ENCODE measurements at regions not wholly inside any gene's neighbourhood (a gene's known extent, or its start where the extent isn't known, plus 50 kb on each side); places are given as distances from the start of the nearest gene placed in this dataset.
"Not testable (repeated sequence)": the region's sequence is repeated elsewhere in the genome, so short reads cannot be mapped to it uniquely, and the experiment has no call there.

DNA sequence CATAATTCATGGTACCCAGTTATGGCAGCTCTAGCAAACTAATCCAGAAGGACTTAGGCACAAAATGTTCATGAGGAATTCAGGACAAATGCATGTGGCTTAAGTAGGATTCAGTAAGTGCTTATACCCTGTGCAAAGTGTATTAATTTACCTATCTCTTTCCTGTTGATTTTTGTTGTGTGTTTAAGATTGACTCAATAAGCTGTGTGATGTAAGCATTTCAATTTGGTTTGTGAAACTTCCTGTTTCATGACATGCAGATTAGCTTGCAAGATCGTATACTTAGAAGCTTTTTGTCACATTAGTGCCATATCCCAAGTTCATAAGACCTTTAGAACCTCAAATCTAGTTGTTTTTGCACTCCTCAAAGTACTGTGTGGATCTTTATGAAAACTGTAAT lies 416.7 kb downstream of the ARL4A start:
- DNase-seq: no peak

DNA sequence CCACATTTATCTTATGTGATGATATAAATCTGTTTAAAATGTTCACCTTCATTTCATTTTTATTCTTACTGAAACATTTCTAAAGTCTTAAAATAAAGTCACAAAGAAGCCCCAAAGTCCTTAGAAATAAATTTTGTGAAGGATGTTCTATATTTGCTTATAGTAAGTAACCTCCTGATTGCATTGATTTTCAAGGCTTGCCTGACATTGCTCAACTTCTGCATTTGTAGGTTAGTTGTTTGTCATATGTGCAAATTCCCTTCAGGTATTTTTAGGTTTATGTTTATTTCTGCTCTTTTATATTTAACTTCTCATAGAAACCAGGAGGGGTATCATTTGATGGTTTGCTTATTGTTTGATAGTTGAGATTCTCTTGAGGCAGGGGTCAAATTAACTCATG lies 417.8 kb downstream of the ARL4A start:
- DNase-seq: no peak

DNA sequence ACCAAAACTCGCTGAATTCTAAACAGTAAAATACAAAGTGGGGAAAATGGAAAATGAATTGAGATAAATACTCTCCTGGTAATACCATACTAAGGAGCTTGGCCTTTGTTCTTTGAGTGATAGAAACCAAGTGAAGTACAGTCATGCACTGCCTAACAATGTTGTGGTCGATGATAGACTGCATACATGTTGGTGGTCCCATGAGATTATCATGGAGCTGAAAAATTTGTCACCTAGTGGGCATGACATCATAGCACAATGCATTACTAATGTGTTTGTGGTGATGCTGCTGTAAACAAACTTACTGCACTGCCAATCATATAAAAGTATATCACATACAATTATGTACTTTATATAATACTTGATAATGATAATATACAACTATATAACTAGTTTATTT lies 419.1 kb downstream of the ARL4A start:
- DNase-seq: no peak

DNA sequence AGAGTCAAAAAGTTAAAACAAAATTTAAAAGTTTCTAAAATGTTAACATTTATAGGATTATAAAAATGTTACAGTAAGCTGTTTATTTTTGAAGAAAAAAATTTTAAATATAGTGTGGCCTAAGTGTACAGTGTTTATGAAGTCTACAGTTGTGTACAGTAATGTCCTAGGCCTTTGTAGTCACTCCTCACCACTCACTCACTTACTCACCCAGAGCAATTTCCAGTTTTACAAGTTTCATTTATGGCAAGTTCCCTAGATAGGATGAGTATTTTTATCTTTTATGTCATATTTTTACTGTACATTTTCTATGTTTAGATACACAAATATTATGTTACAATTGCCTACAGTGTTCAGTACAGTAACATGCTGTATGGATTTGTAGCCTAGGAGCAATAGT lies 419.9 kb downstream of the ARL4A start:
- DNase-seq: no peak

DNA sequence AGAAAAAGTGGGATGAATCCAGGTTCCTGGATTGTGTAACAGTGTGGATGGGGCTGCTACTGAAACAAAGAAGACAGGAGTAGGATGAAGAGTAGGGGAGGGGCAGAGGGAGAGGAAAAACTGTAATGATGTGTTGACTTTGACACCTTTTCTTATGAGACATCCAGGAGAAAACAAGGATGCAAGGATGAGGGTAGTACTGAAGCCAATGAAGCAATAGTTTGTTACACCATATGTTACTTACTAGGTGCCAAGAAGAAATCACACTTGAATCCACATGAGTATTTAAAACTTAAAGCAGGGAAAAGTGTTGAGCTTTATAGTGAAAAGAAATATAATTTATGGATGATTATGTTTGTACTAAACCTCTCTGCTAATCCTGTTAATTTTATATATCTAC lies 420.6 kb downstream of the ARL4A start:
- no peak for DNase-seq

DNA sequence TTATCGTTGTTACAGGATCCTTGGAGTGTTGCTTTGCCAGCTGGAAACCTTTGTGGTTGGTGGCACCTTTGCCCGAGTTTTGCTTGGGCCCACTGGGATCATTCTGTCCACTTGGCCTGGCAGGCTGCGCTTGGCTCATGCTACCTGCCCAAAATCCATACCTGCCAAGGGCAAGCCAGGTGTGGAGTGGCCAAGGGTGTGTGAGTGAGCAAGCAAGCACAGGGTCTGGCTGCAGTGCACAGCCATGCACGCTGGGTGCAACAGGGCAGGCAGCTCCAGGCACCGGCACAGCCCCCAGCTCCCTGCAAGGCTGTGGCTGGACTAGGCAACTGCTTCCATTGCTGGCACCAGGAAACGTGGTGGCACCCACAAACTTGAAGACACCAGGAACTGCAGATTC lies 421.8 kb downstream of the ARL4A start:
- DNase-seq: no peak

DNA sequence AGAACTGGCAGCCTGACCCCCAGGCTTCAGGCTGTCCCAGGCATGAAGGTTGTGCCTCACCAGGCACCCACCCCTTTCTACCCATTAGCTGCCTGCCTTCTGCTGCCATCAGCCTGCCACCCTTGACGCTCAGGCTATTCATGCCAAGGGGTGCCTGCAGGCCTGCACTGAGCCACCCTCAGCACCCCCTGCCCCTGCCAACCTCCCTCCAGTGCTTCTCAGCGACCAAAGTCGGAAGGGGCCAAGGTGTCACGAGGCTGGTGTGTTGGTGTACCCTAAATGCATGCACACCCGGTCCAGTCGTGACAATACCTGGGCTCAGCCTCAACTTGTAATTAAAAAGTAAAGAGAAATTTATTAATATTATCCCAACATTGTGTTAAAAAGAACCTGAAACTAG lies 422.7 kb downstream of the ARL4A start:
- no peak for DNase-seq

DNA sequence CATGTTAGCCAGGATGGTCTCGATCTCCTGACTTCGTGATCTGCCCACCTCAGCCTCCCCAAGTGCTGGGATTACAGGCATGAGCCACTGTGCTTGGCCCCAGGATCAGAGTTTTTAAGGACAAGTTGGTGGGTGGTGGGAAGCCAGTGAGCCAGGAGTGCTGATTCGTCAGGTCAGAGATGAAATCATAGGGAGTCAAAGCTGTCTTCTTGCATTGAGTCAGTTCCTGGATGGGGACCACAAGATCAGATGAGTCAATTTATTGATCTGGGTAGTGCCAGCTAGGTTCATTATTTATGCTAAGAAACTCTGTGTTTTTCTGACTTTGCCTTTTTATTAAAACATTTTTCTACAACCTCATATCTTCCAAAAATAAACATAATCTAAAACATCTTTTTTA lies 423.8 kb downstream of the ARL4A start:
- peak; percentile 6 for DNase-seq

DNA sequence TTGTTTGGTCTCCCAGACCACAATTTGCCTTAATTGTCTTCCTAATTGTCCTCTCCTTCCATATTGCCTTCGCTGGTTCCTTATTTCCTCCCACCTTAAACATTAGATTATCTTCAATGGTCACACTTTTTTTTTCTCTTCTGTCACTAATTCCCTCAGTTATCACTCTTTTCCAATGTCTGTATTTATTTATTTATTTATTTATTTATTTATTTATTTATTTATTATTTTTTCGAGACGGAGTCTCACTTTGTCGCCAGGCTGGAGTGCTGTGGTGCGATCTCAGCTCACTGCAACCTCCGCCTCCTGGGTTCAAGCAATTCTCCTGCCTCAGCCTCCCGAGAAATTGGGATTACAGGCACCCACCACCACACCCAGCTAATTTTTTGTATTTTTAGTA lies 426.8 kb downstream of the ARL4A start:
- DNase-seq: not testable (repeated sequence)

DNA sequence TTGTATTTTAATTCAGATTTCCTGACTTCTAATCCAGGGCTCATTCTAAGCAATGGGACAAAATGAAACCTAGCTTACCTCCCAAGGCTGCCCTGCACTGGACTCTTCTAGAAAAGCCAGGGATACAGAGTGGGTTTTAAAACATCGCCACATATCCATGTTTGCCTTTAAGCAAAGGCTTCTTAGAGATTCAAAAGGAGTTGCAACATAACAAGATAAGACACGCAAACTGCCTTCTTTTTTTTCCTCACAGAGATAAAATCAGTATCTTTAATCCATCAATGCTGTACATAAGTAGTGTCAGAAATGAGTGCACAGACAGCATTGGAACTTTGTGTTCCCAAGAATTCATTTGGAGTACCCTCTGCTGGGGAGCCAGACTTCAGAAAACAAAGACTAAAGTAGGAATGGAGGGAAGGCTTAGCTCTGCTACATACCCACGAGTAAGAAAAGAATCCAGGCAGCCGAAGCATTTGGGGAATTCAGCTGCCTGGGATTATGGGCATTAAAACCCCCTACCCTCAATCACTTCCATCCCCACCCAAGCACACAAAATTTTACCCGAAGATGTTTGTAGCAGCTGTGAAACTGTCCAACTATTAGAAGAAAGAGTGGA lies 427.8 kb downstream of the ARL4A start:
- DNase-seq: peak; percentile 9

DNA sequence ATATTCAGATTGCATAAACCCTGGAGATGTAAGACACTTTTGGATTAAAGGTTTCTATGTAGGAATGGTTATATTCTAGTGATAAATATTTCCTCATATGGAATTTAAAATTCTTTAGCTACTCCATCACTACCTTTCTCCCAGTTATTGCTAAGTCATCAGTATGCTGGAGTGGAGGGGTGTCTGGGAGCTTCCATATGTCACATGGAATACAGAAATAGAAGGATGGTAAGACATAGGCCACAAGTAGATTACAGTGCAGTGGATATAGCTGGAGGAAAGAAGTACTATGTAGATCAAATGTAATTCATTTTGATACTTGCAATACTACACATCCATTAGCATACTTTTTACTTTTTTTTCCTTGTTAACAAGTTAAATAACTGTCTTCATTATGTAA lies 428.4 kb downstream of the ARL4A start:
- no peak for DNase-seq

DNA sequence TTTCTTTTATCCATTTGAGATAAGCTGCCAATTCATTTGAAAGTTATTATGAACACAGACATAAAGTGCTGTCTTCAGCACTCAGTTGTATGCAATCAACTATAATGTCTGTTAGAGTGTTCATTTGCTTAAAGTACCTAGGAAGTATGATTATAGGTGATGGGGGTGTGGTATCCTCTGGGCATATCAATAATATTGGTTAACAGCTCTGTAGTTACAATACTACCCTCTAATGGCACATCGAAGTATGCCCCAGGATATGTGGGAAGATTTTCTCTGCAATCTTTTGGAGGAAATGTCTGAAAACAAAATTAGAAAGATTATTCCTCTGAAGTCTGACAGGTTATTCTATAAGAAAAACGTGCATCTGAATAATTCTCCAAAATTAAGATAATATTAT lies 429.7 kb downstream of the ARL4A start:
- no peak for DNase-seq

DNA sequence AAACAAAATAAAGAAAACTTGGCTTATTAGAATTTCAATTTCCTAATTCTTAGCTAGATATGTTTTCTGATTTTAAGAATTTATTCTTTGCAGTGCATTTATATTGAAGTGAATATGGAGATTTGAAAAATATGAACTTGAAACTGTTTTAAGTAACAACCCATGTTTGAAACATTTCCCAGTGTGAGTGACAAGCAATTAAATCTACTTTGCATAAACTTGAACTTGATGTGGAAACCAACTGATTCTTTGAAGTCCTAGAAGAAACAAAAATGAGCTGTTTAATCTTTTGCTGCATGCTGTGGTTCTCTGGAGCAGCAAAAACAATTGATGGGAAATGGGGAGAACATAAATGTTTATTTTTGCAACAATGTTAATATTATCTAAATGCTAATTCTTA lies 430.2 kb downstream of the ARL4A start:
- no peak for DNase-seq

DNA sequence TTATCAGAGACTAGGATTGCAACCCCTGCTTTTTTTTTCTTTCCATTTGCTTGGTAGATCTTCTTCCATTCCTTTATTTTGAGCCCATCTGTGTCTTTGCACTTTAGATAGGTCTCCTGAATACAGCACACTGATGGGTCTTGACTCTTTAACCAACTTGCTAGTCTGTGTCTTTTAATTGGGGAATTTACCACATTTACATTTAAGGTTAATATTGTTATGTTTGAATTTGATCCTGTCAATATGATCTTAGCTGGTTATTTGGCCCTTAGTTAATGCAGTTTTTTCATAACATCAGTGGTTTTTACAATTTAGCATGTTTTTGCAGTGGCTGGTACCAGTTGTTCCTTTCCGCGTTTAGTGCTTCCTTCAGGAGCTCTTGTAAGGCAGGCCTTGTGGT lies 437.2 kb downstream of the ARL4A start:
- DNase-seq: not testable (repeated sequence)

DNA sequence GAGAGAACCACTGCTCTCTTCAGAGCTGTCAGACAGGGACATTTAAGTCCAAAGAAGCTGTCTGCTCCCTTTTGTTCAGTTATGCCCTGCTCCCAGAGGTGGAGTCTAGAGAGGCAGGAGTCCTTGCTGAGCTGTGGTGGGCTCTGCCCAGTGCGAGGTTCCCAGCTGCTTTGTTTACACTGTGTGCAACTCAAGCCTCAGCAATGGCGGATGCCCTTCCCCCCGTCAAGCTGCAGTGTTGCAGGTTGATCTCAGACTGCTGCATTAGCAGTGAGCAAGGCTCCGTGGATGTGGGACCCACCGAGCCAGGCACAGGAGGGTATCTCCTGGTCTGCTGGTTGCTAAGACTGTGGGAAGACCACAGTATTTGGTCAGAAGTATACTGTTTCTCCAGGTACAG lies 438.9 kb downstream of the ARL4A start:
- no peak for DNase-seq

DNA sequence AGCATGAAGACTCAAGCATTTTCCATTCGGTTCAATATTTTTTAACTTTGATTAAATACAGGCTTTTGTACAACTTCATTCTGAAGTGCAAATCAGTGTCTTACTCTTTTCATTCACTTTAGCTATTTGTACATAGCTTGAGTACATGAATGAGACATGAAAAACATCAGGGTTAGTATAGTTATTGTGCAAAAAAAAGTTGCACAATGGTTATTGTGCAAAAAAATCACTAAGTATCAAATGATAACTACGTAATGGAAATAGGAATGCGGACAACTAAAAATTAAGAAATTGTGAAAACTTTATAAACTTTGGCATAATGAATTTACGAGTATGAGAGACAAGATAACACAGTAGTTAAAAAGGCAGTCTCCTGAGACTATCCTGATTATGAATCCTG lies 442.9 kb downstream of the ARL4A start:
- no peak for DNase-seq

DNA sequence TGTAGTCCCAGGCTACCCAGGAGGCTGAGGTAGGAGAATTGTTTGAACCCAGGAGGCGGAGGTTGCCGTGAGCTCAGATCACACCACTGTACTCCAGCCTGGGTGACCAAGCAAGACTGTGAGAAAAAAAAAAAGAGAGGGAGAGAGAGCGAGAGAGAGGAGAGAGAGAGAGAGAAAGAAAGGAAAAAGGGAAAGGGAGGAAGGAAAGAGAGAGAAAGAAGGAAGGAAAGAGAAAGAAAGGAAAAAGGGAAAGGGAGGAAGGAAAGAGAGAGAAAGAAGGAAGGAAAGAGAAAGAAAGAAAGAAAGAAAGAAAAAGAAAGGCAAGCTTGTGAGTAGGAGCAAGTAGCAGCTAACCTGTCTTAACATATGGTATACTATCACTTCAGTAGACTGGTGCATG lies 443.5 kb downstream of the ARL4A start:
- not testable (repeated sequence) for DNase-seq

DNA sequence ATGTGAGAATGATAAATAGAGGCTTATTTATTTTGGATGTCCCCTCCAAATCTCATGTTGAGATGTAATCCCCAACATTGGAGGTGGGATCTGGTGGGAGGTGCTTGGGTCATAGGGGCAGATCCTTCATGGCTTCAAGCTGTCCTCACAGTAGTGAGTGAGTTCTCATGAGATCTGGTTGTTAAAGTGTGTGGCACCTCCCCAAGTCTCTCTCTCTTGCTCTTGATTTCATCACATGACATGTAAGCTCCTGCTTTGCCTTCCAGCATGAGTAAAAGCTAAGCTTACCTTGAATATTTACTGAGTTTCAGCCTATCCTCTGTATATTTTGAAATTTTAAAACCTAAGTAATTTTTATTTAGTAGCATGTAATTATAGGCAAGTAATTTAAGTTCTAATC lies 444.9 kb downstream of the ARL4A start:
- DNase-seq: no peak

DNA sequence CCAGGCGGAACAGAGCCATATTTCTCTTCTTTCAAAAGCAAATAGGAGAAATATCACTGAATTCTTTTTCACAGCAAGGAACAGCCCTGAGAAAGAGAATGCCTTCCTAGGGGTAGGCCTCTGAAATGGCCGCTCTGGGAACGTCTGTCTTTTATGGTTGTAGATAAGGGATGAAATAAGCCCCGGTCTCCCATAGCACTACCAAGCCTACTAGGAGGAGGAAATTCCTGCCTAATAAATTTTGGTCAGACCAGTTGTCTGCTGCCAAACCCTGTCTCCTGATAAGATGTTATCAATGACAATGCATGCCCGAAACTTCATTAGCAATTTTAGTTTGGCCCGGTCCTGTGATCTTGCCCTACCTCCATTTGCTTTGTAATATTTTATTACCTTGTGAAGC lies 448.9 kb downstream of the ARL4A start:
- not testable (repeated sequence) for DNase-seq

DNA sequence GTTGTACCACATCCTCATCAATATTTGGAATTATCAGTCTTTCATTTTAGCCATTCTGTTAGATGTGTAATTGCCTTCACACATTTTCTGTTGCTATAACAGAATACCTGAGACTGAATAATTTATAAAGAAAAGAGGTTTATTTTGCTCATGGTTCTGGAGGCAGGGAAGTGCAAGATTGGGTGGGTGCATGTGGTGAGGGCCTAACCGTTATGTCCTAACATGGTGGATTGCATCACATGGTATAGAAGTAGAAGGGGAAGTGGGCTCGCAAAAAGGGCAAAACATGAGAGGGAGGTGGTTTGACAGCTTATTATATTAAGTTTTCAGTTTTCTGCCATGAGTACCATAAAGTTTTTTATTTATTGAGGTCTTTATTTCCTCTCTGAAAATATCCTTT lies 452.0 kb downstream of the ARL4A start:
- no peak for DNase-seq

DNA sequence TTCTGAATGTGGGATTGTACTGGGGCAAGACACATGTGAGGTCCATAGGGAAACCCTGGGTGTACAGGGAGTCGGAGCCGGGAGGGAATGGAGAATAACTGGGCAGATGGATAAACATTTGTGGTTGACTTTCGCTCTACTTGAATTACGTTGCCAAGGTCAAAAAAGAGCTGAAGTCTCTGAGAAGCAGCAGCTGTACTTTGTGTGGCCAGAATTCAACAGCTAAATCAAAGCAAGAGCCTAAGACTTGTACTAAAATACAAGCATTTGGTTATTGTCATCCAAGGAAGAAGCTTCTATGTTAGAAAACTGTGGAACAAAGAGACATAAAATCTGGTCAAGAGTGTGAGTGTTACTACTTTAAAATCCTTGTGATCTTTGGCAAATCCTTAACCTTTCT lies 457.2 kb downstream of the ARL4A start:
- DNase-seq: no peak

DNA sequence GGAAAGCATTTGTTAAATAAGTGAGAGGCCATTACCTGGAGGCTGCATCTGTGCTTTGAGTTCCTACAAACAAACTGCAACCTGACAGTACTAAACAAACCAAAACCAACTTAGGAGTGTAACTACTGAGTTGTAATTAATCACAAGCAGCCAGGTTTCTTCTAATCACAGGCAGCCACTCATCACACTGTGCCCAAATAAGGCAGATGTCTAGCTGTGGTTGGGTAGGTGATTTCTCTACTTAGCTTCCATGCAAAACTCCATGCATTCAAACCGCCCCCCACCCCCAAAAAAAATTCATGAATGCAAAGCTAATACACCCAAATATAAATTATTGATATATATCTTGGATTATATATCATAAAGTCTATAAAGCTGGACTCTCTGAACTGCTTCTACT lies 461.1 kb downstream of the ARL4A start:
- no peak for DNase-seq

DNA sequence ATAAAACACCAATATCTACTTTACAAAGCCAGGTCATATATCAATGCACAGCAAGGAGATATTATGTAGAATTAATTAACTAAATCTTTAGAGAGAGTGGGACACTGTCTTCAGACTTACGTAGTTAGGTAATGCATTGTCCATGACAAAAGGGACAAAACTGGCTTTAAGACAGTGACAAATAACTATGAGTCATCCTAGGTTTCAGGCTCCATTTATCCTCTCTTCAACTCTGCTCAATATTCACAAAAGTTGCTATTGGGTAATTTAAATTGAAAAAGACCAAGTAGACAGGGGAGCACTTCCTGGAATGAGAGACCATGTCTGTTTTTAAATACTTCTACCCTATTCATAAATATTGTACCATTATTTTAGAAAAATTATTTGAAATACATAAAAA lies 464.5 kb downstream of the ARL4A start:
- no peak for DNase-seq

DNA sequence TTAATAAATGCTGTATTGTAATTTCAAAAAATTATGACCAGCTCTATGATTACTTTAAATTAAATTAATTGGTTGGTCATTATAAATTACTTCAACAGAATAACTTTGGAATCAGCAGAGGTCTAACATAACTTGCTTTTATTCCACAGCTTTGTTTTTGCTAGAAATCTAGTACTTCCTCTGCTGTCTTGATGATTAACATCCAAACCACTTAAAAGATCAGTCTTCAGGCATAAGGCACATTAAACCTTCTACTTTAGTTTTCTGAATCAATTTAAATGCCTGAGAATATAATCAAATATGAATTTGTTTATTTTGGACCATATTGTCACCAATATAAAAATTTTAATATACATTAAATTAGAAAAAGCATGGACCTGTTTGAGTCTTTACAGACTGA lies 465.3 kb downstream of the ARL4A start:
- DNase-seq: no peak

DNA sequence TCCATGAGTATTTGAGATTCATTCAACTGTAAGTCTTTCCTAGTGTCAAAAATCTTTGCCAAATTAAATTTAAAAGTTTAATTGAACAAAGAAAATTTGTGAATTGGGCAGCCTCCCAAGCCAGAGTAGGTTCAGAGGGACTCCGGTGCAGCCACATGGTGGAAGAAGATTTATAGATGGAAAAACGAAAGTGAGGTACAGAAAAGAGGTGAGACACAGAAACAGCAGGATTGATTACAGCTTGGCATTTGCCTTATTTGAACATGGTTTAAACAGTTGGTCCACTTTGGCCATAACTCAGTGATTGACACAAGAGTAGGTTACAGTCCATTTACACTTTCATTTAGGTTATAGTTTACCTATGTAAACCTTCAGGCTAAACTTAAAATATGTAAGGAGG lies 465.8 kb downstream of the ARL4A start:
- DNase-seq: no peak

DNA sequence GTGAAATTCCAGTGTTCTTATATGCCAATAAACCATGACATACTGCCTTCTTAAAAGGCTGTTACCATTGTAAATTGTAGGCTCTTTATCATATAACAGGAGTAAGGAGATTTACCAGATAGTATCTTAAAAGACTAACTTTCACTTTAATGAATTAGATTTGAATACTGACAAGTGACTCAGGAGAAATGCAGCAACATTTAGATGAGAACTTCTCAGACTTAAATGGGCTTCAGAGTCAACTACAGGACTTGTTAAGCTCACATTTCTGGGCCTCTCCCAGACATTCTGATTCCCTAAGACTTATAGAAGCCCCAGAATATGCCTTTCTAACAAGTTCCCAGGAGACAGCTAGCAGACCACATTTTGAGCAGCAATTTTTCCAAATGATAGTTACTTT lies 466.3 kb downstream of the ARL4A start:
- no peak for DNase-seq

Measured in fibroblast of skin of back (primary cell).